ENCODE measurements at regions not wholly inside any gene's neighbourhood (a gene's known extent, or its start where the extent isn't known, plus 50 kb on each side); places are given as distances from the start of the nearest gene placed in this dataset.

DNA sequence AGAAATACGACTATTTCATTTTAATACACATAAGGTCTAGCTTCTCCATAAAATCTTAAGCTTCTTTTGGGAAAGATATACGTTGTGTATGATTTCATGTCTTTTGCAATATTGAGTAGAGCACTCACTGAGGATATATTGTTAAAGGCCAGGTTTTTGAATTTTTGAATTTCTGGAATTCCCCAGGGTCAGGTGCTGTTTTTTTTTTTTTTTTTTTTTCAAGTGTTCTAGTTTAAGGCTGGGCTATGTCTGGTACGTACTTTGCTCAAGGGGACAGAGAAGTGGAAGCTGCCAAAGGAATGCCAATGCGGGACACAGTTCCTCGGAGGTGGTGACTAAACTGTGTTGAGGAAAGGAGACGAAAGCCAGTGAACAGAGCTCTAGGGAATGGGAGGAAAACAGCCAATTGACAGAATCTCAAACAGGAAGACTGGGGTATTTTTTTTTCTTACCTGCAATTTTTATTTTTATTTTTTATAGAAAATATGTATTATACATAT, 510.5 kb upstream of the CBLB start:
- Histone ChIP-seq H3K79me2 (ENCODE audit: insufficient read depth, low read length) (no peaks in the 10 kb centered on the region), H3K9me3 (ENCODE audit: insufficient read depth, low read length, severe bottlenecking) (no peaks in the 10 kb centered on the region), H3K27ac (ENCODE audit: low read length) (no peak overlapping the region), H3K4me1 (ENCODE audit: insufficient read depth, low read length) (no peaks in the 10 kb centered on the region), H3K4me3 (ENCODE audit: low read depth in 1 of 2, low read length in 2 of 2) (no peak overlapping the region), H2AFZ (ENCODE audit: low read depth, low read length) (no peak overlapping the region), H3K27me3 (ENCODE audit: insufficient read depth, low read length, poor library complexity) (no peaks in the 10 kb centered on the region), H3K36me3 (ENCODE audit: insufficient read depth, low read length) (no peaks in the 10 kb centered on the region), H3K9ac (ENCODE audit: low read depth, low read length) (no peak overlapping the region), H4K20me1 (ENCODE audit: insufficient read depth, low read length) (no peaks in the 10 kb centered on the region), H3K4me2 (ENCODE audit: insufficient read depth, low read length) (no peak overlapping the region)
- DNase-seq (no peak), ATAC-seq (ENCODE audit: insufficient read depth, low read depth) (no peak)
- no peak for TF ChIP-seq EZH2 (IDR thresholded peaks at IDR 0.05; ENCODE audit: borderline replicate concordance, low read depth, low read length, severe bottlenecking)
- TF ChIP-seq, protein P1, sequence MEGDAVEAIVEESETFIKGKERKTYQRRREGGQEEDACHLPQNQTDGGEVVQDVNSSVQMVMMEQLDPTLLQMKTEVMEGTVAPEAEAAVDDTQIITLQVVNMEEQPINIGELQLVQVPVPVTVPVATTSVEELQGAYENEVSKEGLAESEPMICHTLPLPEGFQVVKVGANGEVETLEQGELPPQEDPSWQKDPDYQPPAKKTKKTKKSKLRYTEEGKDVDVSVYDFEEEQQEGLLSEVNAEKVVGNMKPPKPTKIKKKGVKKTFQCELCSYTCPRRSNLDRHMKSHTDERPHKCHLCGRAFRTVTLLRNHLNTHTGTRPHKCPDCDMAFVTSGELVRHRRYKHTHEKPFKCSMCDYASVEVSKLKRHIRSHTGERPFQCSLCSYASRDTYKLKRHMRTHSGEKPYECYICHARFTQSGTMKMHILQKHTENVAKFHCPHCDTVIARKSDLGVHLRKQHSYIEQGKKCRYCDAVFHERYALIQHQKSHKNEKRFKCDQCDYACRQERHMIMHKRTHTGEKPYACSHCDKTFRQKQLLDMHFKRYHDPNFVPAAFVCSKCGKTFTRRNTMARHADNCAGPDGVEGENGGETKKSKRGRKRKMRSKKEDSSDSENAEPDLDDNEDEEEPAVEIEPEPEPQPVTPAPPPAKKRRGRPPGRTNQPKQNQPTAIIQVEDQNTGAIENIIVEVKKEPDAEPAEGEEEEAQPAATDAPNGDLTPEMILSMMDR (IDR thresholded peaks at IDR 0.05; ENCODE audit: borderline replicate concordance, extremely low read depth, low read length, poor library complexity, severe bottlenecking): no peak

DNA sequence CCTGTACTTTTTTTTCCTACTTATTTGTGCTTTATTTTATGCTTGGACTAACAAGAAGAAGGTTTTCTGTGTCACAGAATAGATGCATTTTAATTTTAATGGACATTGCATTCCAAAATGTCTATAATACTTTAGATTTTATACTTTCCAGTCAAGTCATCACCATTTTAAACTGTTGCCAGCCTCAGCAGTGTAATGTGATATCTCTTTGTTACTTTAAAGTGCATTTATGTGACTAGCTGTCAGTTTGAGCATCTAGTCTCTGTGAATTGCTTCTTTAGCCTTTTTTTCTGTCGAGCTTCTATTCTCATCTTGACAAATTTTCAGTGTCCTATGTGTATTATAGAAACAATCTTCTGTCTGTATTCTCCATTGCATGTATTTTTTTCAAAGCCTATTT, 511.4 kb upstream of the CBLB start:
- TF ChIP-seq, protein P1 (IDR thresholded peaks at IDR 0.05; ENCODE audit: borderline replicate concordance, extremely low read depth, low read length, poor library complexity, severe bottlenecking): no peak
- TF ChIP-seq EZH2 (IDR thresholded peaks at IDR 0.05; ENCODE audit: borderline replicate concordance, low read depth, low read length, severe bottlenecking): no peak
- Histone ChIP-seq H3K27me3 (ENCODE audit: insufficient read depth, low read length, poor library complexity) (no peaks in the 10 kb centered on the region), H3K4me1 (ENCODE audit: insufficient read depth, low read length) (no peaks in the 10 kb centered on the region), H3K4me3 (ENCODE audit: low read depth in 1 of 2, low read length in 2 of 2) (no peak overlapping the region), H4K20me1 (ENCODE audit: insufficient read depth, low read length) (no peaks in the 10 kb centered on the region), H3K4me2 (ENCODE audit: insufficient read depth, low read length) (no peak overlapping the region), H3K27ac (ENCODE audit: low read length) (no peak overlapping the region), H3K9ac (ENCODE audit: low read depth, low read length) (no peak overlapping the region), H3K9me3 (ENCODE audit: insufficient read depth, low read length, severe bottlenecking) (no peaks in the 10 kb centered on the region), H2AFZ (ENCODE audit: low read depth, low read length) (no peak overlapping the region), H3K36me3 (ENCODE audit: insufficient read depth, low read length) (no peaks in the 10 kb centered on the region), H3K79me2 (ENCODE audit: insufficient read depth, low read length) (no peaks in the 10 kb centered on the region)
- DNase-seq (no peak), ATAC-seq (ENCODE audit: insufficient read depth, low read depth) (no peak)

DNA sequence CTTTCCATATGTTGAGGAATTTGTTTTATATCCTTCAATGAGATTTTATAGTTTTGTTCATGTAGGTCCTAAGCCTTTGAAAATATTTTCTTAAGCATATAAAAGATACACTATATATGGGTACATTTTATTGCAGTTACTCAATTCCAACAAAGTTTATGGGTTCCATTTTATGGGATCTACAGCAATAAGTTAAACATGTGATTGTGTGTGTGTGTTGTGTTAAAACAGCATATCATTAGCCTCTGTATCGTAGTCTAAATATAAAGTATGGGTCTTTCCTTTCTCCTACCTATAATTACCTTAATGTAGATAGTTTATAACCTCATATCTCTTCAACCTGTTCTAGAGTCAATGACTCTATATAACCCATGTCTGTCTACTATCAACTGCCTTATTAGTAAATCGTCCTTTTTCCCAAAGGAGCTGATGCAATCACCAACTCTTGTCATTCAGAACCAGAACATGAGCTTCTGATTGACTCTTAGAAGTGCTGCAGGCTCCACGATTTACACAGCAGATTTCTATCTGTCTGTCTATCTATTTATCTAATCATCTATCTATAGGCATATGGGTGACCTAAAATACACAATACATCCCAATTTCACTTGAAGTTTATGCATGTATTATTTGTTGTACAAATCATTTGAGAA, 512.6 kb upstream of the CBLB start:
- Histone ChIP-seq H3K27me3 (ENCODE audit: insufficient read depth, low read length, poor library complexity) (no peaks in the 10 kb centered on the region), H3K9me3 (ENCODE audit: insufficient read depth, low read length, severe bottlenecking) (no peaks in the 10 kb centered on the region), H4K20me1 (ENCODE audit: insufficient read depth, low read length) (no peaks in the 10 kb centered on the region), H3K4me3 (ENCODE audit: low read depth in 1 of 2, low read length in 2 of 2) (no peak overlapping the region), H3K4me2 (ENCODE audit: insufficient read depth, low read length) (no peak overlapping the region), H3K27ac (ENCODE audit: low read length) (no peak overlapping the region), H3K79me2 (ENCODE audit: insufficient read depth, low read length) (no peaks in the 10 kb centered on the region), H3K9ac (ENCODE audit: low read depth, low read length) (no peak overlapping the region), H3K4me1 (ENCODE audit: insufficient read depth, low read length) (no peaks in the 10 kb centered on the region), H3K36me3 (ENCODE audit: insufficient read depth, low read length) (no peaks in the 10 kb centered on the region), H2AFZ (ENCODE audit: low read depth, low read length) (no peak overlapping the region)
- TF ChIP-seq, protein P1 (IDR thresholded peaks at IDR 0.05; ENCODE audit: borderline replicate concordance, extremely low read depth, low read length, poor library complexity, severe bottlenecking): no peak
- no peak for TF ChIP-seq EZH2 (IDR thresholded peaks at IDR 0.05; ENCODE audit: borderline replicate concordance, low read depth, low read length, severe bottlenecking)
- ATAC-seq (ENCODE audit: insufficient read depth, low read depth): no peak
- DNase-seq: no peak
